Epithelial cell of esophagus (primary cell): ENCODE measurements at regions not wholly inside any gene's neighbourhood (a gene's known extent, or its start where the extent isn't known, plus 50 kb on each side); places are given as distances from the start of the nearest gene placed in this dataset.
A peak's percentile ranks its signal among the peaks of the same experiment; 100 is the strongest.
"Not testable (repeated sequence)": the region's sequence is repeated elsewhere in the genome, so short reads cannot be mapped to it uniquely, and the experiment has no call there.

Experiments used
- DNase-seq: peaks from one replicate; pipeline ENCODE4 v3.0.0; 2010; ENCODE audit warnings: low read depth
- H3K4me3 ChIP-seq: 2 replicates; pipeline ENCODE4 v1.5.1; 2011; ENCODE audit warnings: mild to moderate bottlenecking, low read length, control low read depth
- TF ChIP-seq, protein P1 (sequence below): IDR thresholded peaks from 2 replicates; pipeline ENCODE4 v1.5.1; 2011; ENCODE audit warnings: low read depth, mild to moderate bottlenecking, low read length, control low read depth, inconsistent platforms; ENCODE audit not compliant: insufficient read depth; ENCODE audit errors: missing control alignments

DNA sequence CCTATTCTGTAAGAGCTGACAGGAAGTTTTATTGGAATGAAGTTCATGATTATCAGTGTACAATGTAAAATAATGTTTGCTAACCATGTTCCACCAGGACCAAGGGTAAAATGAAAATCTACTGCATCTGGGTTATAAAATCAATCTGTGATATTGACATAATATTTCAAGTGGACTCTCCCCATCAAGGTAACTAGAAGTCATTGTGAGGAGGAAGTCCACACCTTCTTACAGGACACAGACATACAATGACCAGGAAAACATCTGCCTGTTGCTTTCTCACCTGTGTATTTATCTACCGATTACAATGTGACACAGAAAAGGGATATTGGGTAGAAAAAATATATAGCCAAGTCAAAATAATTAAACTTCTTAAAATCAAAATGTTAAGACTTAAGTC, 140.7 kb upstream of the RFC3 start:
- TF ChIP-seq, protein P1, sequence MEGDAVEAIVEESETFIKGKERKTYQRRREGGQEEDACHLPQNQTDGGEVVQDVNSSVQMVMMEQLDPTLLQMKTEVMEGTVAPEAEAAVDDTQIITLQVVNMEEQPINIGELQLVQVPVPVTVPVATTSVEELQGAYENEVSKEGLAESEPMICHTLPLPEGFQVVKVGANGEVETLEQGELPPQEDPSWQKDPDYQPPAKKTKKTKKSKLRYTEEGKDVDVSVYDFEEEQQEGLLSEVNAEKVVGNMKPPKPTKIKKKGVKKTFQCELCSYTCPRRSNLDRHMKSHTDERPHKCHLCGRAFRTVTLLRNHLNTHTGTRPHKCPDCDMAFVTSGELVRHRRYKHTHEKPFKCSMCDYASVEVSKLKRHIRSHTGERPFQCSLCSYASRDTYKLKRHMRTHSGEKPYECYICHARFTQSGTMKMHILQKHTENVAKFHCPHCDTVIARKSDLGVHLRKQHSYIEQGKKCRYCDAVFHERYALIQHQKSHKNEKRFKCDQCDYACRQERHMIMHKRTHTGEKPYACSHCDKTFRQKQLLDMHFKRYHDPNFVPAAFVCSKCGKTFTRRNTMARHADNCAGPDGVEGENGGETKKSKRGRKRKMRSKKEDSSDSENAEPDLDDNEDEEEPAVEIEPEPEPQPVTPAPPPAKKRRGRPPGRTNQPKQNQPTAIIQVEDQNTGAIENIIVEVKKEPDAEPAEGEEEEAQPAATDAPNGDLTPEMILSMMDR: no peak

DNA sequence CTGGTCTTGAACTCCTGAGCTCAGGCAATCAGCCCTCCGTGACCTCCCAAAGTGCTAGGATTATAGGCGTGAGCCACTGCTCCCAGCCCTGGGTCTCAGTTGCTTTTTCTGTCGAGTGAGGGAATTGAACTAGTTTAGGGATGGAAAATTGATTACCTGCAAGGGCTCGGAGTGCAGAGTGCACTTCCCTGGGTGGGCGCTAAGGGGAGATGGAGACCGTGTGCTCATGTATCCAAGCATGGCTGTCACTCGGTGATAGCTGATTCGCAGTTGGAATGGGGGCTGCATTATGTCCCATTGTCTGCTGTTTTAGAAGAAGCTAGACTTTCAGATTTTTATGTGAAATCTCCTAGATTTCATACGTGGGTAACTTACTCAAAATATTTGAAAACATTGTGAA, 139.9 kb upstream of the RFC3 start:
- TF ChIP-seq, protein P1: no peak
- DNase-seq: no peak
- H3K4me3 ChIP-seq: no peak overlapping the region

More for the DNA sequence above, 140.7 kb upstream of the RFC3 start:
- H3K4me3 ChIP-seq: no peak overlapping the region
- DNase-seq: no peak

GRCh38 chr13:33678906-33679657, 138.9 kb upstream of the RFC3 start:
- TF ChIP-seq, protein P1: no peak
- peak; percentile 71 for DNase-seq
- no peak overlapping the region for H3K4me3 ChIP-seq

- TF ChIP-seq, protein P1: no peak
- H3K4me3 ChIP-seq: no peak overlapping the region
- no peak for DNase-seq
These were observed 138.3 kb upstream of the RFC3 start for GRCh38 chr13:33679658-33680012.

DNA sequence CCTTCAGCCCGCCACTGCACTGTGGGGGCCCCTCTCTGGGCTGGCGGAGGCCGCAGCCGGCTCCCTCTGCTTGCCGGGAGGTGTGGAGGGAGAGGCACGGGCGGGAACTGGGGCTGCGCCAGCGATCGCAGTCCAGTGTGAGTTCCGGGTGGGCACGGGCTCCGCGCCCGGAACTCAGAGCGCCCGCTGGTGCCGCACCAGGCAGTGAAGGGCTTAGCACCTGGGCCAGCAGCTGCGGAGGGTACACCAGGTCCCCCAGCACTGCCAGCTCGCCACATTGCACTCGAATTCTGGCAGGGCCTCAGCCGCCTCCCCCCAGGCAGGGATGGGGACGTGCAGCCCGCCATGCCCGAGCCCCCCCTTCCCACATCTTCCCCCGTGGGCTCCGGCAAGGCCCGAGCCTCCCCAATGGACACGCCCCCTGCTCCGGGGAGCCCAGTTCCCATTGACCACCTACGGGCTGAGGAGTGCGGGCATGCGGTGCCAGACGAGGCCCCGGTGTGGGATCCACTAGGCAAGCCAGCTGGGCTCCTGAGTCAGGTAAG, 135.9 kb upstream of the RFC3 start:
- TF ChIP-seq, protein P1: no peak
- no peak for DNase-seq
- H3K4me3 ChIP-seq: no peak overlapping the region

- H3K4me3 ChIP-seq, DNase-seq: not testable (repeated sequence)
These were observed 135.3 kb upstream of the RFC3 start for GRCh38 chr13:33682646-33683045.

DNA sequence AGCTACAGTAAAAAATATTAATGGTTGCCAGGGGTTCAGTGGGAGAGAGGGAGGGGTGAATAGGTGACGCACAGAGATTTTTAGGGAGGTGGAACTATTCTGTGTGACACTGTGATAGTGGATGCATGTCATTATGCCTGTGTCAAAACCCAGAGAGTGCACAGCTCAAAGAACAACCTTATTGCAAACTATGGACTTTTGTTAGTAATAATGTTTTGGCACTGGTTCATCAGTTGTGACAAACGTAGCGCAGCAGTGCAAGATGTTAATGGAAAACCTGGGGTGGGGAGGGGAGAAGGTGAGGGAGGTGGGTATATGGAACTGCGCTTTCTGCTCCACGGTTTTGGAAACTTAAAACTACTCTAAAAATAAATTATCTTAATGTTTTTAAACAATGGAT, 134.6 kb upstream of the RFC3 start:
- TF ChIP-seq, protein P1: no peak
- H3K4me3 ChIP-seq: no peak overlapping the region
- DNase-seq: no peak
